ENCODE measurements at regions not wholly inside any gene's neighbourhood (a gene's known extent, or its start where the extent isn't known, plus 50 kb on each side); places are given as distances from the start of the nearest gene placed in this dataset.
A peak's percentile ranks its signal among the peaks of the same experiment; 100 is the strongest.

- Mint-ChIP-seq H3K4me1 (peaks cover 59 to 92% (median 71%) of the 10 kb centered on the region in 4 donors), H3K36me3 (no peaks in the 10 kb centered on the region), H3K27me3 (no peaks in the 10 kb centered on the region), H3K27ac (peak overlapping the region; percentile 60 to 97 (median 65)), H3K4me3 (peak overlapping the region in 3 of 4 donors; percentile 15 to 35 (median 24)), H3K9me3 (peaks cover 0 to 6% (median 0%) of the 10 kb centered on the region in 7 donors)
- Histone ChIP-seq H3K4me3 (ENCODE audit: low read depth, low read length) (no peak overlapping the region), H3K9me3 (ENCODE audit: control insufficient read depth in 2 of 2, low read length in 2 of 2) (no peaks in the 10 kb centered on the region), H3K27me3 (ENCODE audit: control insufficient read depth, insufficient read depth, low read length) (no peaks in the 10 kb centered on the region), H3K36me3 (ENCODE audit: control insufficient read depth, insufficient read depth, low read length) (no peaks in the 10 kb centered on the region), H3K27ac (ENCODE audit: insufficient read depth, low read length, poor library complexity, severe bottlenecking) (no peak overlapping the region), H3K4me1 (ENCODE audit: control insufficient read depth, insufficient read depth, low read length, poor library complexity, severe bottlenecking) (peaks cover 77% of the 10 kb centered on the region)
- ATAC-seq (ENCODE audit: low read depth in 2 of 2) (no peak), DNase-seq (peak in 2 of 3 donors; percentile 14 to 23)
Observed at GRCh38 chr5:56696900-56697299, 118.4 kb upstream of the MAP3K1 start.

- H3K27ac ChIP-seq (ENCODE audit: insufficient read depth, low read length, poor library complexity, severe bottlenecking), result peak overlapping the region; percentile 61
- DNase-seq (no peak), ATAC-seq (ENCODE audit: low read depth in 2 of 2) (no peak)
- H3K9me3 ChIP-seq (ENCODE audit: control insufficient read depth in 2 of 2, low read length in 2 of 2), result no peaks in the 10 kb centered on the region
- no peaks in the 10 kb centered on the region for H3K36me3 ChIP-seq (ENCODE audit: control insufficient read depth, insufficient read depth, low read length)
- H3K36me3 Mint-ChIP-seq, result no peaks in the 10 kb centered on the region
- H3K4me3 Mint-ChIP-seq, result peak overlapping the region; percentile 52 to 77 (median 59)
- H3K4me1 ChIP-seq (ENCODE audit: control insufficient read depth, insufficient read depth, low read length, poor library complexity, severe bottlenecking), result peaks cover 77% of the 10 kb centered on the region
- H3K9me3 Mint-ChIP-seq, result peaks cover 0 to 6% (median 1%) of the 10 kb centered on the region in 7 donors
- peak overlapping the region; percentile 93 to 98 (median 93) for H3K27ac Mint-ChIP-seq
- H3K4me3 ChIP-seq (ENCODE audit: low read depth, low read length), result no peak overlapping the region
- peaks cover 58 to 92% (median 69%) of the 10 kb centered on the region in 4 donors for H3K4me1 Mint-ChIP-seq
- H3K27me3 Mint-ChIP-seq, result no peaks in the 10 kb centered on the region
- no peaks in the 10 kb centered on the region for H3K27me3 ChIP-seq (ENCODE audit: control insufficient read depth, insufficient read depth, low read length)
Observed at GRCh38 chr5:56693220-56693579, 122.1 kb upstream of the MAP3K1 start.

- peak overlapping the region; percentile 93 to 98 (median 93) for H3K27ac Mint-ChIP-seq
- Histone ChIP-seq H3K4me1 (ENCODE audit: control insufficient read depth, insufficient read depth, low read length, poor library complexity, severe bottlenecking) (peaks cover 80% of the 10 kb centered on the region), H3K36me3 (ENCODE audit: control insufficient read depth, insufficient read depth, low read length) (no peaks in the 10 kb centered on the region), H3K27ac (ENCODE audit: insufficient read depth, low read length, poor library complexity, severe bottlenecking) (peak overlapping the region; percentile 61), H3K4me3 (ENCODE audit: low read depth, low read length) (peak overlapping the region; percentile 79), H3K9me3 (ENCODE audit: control insufficient read depth in 2 of 2, low read length in 2 of 2) (no peaks in the 10 kb centered on the region), H3K27me3 (ENCODE audit: control insufficient read depth, insufficient read depth, low read length) (no peaks in the 10 kb centered on the region)
- H3K27me3 Mint-ChIP-seq, result peaks cover 4% of the 10 kb centered on the region
- H3K4me3 Mint-ChIP-seq, result peak overlapping the region; percentile 54 to 77 (median 67)
- peak; percentile 39 to 43 for ATAC-seq (ENCODE audit: low read depth in 2 of 2)
- H3K36me3 Mint-ChIP-seq, result no peaks in the 10 kb centered on the region
- H3K4me1 Mint-ChIP-seq, result peaks cover 53 to 93% (median 71%) of the 10 kb centered on the region in 4 donors
- peak in 2 of 3 donors; percentile 18 to 75 for DNase-seq
- peaks cover 0 to 6% (median 1%) of the 10 kb centered on the region in 7 donors for H3K9me3 Mint-ChIP-seq
Observed at GRCh38 chr5:56692359-56693219, 122.8 kb upstream of the MAP3K1 start.

DNA sequence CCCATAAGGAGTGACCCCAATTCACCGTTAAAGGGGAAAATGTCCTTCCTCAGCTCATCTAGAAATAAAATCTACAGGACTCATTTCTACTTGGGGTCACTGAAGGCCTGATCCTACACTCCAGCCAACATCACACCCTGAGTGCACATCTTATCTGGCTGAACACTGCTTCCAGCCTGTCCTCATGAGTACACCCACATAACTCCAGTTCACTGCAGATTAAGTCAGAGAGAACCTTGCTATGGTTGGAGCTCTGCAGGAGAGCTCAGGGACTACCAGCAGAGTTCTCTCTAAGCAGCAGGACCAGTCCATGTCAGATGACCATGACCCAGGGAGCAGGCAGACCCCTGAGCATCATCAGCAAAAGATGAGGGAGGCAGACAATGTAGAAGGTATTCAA lies 126.9 kb upstream of the MAP3K1 start:
- no peak overlapping the region for H3K4me3 ChIP-seq (ENCODE audit: low read depth, low read length)
- Mint-ChIP-seq H3K36me3 (peaks cover 5% of the 10 kb centered on the region), H3K27me3 (peaks cover 4% of the 10 kb centered on the region), H3K27ac (peak overlapping the region; percentile 93 to 99 (median 97)), H3K4me3 (peak overlapping the region; percentile 53 to 76 (median 62)), H3K4me1 (peaks cover 52 to 99% (median 77%) of the 10 kb centered on the region in 4 donors), H3K9me3 (peaks cover 0 to 6% (median 0%) of the 10 kb centered on the region in 7 donors)
- DNase-seq (no peak), ATAC-seq (ENCODE audit: low read depth in 2 of 2) (no peak)
- peak overlapping the region; percentile 75 for H3K27ac ChIP-seq (ENCODE audit: insufficient read depth, low read length, poor library complexity, severe bottlenecking)
- no peaks in the 10 kb centered on the region for H3K36me3 ChIP-seq (ENCODE audit: control insufficient read depth, insufficient read depth, low read length)
- H3K27me3 ChIP-seq (ENCODE audit: control insufficient read depth, insufficient read depth, low read length), result no peaks in the 10 kb centered on the region
- no peaks in the 10 kb centered on the region for H3K9me3 ChIP-seq (ENCODE audit: control insufficient read depth in 2 of 2, low read length in 2 of 2)
- peaks cover 99% of the 10 kb centered on the region for H3K4me1 ChIP-seq (ENCODE audit: control insufficient read depth, insufficient read depth, low read length, poor library complexity, severe bottlenecking)

DNA sequence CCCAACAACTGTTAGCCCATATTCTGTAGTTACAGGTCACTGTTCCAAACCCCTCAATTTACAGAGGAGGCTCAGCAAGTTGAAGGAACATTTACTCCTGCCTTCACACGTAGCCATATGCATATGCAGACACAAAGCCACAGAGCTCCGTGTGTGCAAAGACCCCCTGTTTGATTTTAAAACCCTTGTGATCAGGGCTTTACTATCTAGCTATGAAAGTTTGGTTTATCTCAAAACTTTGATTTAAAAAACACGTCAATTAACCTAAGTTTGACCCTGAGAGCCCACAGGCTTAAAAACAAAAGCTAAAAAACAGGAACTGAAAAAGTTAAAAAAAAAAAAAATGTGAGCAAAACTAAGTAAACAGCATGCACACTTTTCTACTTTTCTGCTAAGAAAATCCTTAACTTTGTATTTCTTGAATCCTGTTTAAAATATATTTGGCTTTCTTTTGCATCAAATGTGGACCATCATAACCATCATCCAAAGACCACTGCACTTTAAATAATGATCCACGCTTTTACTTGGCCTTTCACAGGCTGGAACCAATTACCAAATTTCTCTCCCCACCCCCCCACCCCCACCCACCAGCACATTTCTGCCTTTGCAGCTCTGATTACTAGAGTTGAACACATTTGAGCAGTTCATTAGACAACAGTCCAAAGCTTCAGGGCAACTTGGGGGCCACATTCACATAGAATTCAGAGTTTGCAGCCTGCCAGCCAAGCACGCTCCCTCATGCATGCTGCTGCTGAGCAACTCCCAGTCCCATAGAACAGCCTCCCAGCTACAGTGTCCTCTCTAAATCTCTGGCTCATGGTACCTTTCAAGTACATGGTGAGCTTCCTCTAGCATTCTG lies 128.8 kb upstream of the MAP3K1 start:
- no peaks in the 10 kb centered on the region for H3K36me3 ChIP-seq (ENCODE audit: control insufficient read depth, insufficient read depth, low read length)
- H3K4me1 Mint-ChIP-seq, result peaks cover 43 to 99% (median 76%) of the 10 kb centered on the region in 4 donors
- DNase-seq, result peak in 2 of 3 donors; percentile 73 to 82
- H3K4me3 ChIP-seq (ENCODE audit: low read depth, low read length), result peak overlapping the region; percentile 39
- no peaks in the 10 kb centered on the region for H3K9me3 ChIP-seq (ENCODE audit: control insufficient read depth in 2 of 2, low read length in 2 of 2)
- H3K27ac ChIP-seq (ENCODE audit: insufficient read depth, low read length, poor library complexity, severe bottlenecking), result peak overlapping the region; percentile 75
- H3K9me3 Mint-ChIP-seq, result peaks cover 0 to 3% (median 0%) of the 10 kb centered on the region in 7 donors
- peak overlapping the region; percentile 54 to 81 (median 58) for H3K4me3 Mint-ChIP-seq
- H3K27ac Mint-ChIP-seq, result peak overlapping the region; percentile 79 to 93 (median 90)
- peaks cover 5% of the 10 kb centered on the region for H3K36me3 Mint-ChIP-seq
- H3K27me3 Mint-ChIP-seq, result peaks cover 4% of the 10 kb centered on the region
- peaks cover 97% of the 10 kb centered on the region for H3K4me1 ChIP-seq (ENCODE audit: control insufficient read depth, insufficient read depth, low read length, poor library complexity, severe bottlenecking)
- no peaks in the 10 kb centered on the region for H3K27me3 ChIP-seq (ENCODE audit: control insufficient read depth, insufficient read depth, low read length)
- peak; percentile 63 to 70 for ATAC-seq (ENCODE audit: low read depth in 2 of 2)

DNA sequence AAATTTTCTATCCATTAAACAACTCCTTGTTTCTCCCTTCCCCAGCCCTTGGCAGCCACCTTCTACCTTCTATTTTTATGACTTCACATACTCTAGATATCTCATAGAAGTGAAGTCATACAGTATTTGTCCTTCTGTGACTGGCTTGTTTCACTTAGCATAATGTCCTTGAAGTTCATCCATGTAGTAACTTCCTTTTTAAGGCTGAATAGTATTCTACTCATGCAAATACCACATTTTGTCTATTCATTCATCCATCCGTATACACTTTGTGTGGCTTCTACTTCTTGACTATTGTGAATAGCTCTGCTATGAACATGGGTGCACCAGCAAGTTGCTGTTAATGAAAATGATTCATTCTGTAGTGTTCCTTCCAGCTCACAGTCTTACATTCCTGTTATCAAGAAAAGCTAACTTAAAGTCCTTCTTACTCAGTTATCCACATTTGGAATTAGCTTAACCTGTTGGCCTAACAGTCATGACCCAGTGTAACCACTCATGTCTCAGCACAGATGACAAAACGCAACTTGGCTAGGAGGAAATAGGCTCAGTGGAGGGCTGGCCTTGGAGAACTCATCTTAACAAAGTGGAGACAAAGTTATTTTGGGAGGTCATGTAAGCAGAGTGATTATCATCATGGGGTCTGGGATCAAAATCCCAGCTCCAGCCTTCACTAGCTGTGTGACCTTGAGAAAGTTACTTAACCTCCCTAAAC lies 129.7 kb upstream of the MAP3K1 start:
- Histone ChIP-seq H3K36me3 (ENCODE audit: control insufficient read depth, insufficient read depth, low read length) (no peaks in the 10 kb centered on the region), H3K4me3 (ENCODE audit: low read depth, low read length) (peak overlapping the region; percentile 16), H3K9me3 (ENCODE audit: control insufficient read depth in 2 of 2, low read length in 2 of 2) (no peaks in the 10 kb centered on the region), H3K27me3 (ENCODE audit: control insufficient read depth, insufficient read depth, low read length) (no peaks in the 10 kb centered on the region), H3K4me1 (ENCODE audit: control insufficient read depth, insufficient read depth, low read length, poor library complexity, severe bottlenecking) (peaks cover 97% of the 10 kb centered on the region), H3K27ac (ENCODE audit: insufficient read depth, low read length, poor library complexity, severe bottlenecking) (peak overlapping the region; percentile 75)
- peaks cover 5% of the 10 kb centered on the region for H3K36me3 Mint-ChIP-seq
- DNase-seq (no peak), ATAC-seq (ENCODE audit: low read depth in 2 of 2) (no peak)
- H3K9me3 Mint-ChIP-seq, result peaks cover 0 to 3% (median 0%) of the 10 kb centered on the region in 7 donors
- peaks cover 41 to 99% (median 76%) of the 10 kb centered on the region in 4 donors for H3K4me1 Mint-ChIP-seq
- peak overlapping the region; percentile 79 to 93 (median 90) for H3K27ac Mint-ChIP-seq
- H3K27me3 Mint-ChIP-seq, result peaks cover 4% of the 10 kb centered on the region
- peak overlapping the region; percentile 16 to 58 (median 38) for H3K4me3 Mint-ChIP-seq

DNA sequence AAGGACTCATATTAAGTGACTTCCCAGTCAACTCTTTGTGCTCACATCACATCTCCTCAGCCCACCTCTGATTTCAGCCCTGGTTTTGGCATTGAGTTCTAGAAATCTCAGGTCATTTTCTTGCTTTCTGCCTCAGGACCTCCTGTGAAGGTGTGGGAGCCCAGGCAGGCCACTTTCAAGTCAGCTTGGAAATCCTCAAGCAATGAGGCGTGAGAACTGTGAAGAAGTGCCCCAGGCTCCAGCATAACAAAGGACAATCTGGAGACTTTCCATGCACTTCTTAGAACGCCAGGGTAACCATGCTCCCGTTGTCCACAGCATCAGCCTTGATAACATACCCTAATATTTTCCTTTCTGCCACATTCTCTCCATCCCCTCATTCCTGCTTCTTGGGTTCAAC lies 131.2 kb upstream of the MAP3K1 start:
- DNase-seq (no peak), ATAC-seq (ENCODE audit: low read depth in 2 of 2) (no peak)
- Histone ChIP-seq H3K27ac (ENCODE audit: insufficient read depth, low read length, poor library complexity, severe bottlenecking) (no peak overlapping the region), H3K36me3 (ENCODE audit: control insufficient read depth, insufficient read depth, low read length) (no peaks in the 10 kb centered on the region), H3K27me3 (ENCODE audit: control insufficient read depth, insufficient read depth, low read length) (no peaks in the 10 kb centered on the region), H3K4me3 (ENCODE audit: low read depth, low read length) (no peak overlapping the region), H3K4me1 (ENCODE audit: control insufficient read depth, insufficient read depth, low read length, poor library complexity, severe bottlenecking) (peaks cover 89% of the 10 kb centered on the region), H3K9me3 (ENCODE audit: control insufficient read depth in 2 of 2, low read length in 2 of 2) (no peaks in the 10 kb centered on the region)
- peaks cover 5% of the 10 kb centered on the region for H3K36me3 Mint-ChIP-seq
- peak overlapping the region; percentile 78 to 96 (median 93) for H3K27ac Mint-ChIP-seq
- H3K9me3 Mint-ChIP-seq, result peaks cover 0 to 3% (median 0%) of the 10 kb centered on the region in 7 donors
- peak overlapping the region in 3 of 4 donors; percentile 1 to 67 (median 27) for H3K4me3 Mint-ChIP-seq
- peaks cover 45 to 99% (median 72%) of the 10 kb centered on the region in 4 donors for H3K4me1 Mint-ChIP-seq
- H3K27me3 Mint-ChIP-seq, result peaks cover 4% of the 10 kb centered on the region

Measured in CD4-positive, CD25-positive, alpha-beta regulatory T cell (primary cell).